ENCODE measurements at regions not wholly inside any gene's neighbourhood (a gene's known extent, or its start where the extent isn't known, plus 50 kb on each side); places are given as distances from the start of the nearest gene placed in this dataset.

DNA sequence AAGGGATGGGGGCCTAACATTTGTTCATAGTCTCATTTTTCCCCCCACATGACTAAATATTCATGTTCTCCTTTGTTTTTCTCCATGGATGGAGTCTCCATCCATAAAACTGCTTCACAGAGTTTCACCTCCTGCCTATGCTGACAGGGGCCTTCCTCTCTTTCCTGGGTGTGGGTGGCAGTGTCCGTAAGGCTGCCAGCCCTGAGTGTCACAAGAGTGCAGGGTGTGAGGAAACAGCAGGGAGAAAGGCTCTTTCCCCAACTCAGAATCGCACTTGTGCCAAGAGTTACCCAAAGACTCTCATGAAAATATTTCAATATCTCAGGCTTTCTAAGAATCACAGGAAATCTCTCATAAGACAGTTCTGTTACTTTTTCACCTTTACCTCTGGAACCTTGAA lies 346.2 kb upstream of the MMS22L start:
- H2BK5ac ChIP-seq (ENCODE audit: low read depth, low read length) = no peak overlapping the region
- H4K5ac ChIP-seq (ENCODE audit: insufficient read length, low read depth, low read length) = no peak overlapping the region
- no peak overlapping the region for H2AFZ ChIP-seq (ENCODE audit: low read length)
- H3K4me3 ChIP-seq (ENCODE audit: extremely low read depth in 1 of 4, insufficient read depth in 2 of 4, low read depth in 3 of 4, low read length in 4 of 4) = no peak overlapping the region
- no peaks in the 10 kb centered on the region for H3K23me2 ChIP-seq (ENCODE audit: low read depth, low read length)
- H2BK15ac ChIP-seq (ENCODE audit: low read length) = no peak overlapping the region
- 100% methylated on average over 2 of the region's 2 CpGs; no CpG with 5 or more reads in 1 of the 2 experiments for WGBS, 2 experiments (ENCODE audit: extremely low coverage in 1 of 2, insufficient coverage in 1 of 2, insufficient read length in 1 of 2, insufficient replicate concordance in 2 of 2, low coverage in 1 of 2, low lambda C conversion rate in 2 of 2, missing lambda C conversion rate in 1 of 2)
- no peak overlapping the region for H3K4ac ChIP-seq (replicated peaks; ENCODE audit: insufficient read length, low read depth, low read length)
- H2BK12ac ChIP-seq (ENCODE audit: low read depth, low read length) = no peak overlapping the region
- H4K91ac ChIP-seq (replicated peaks; ENCODE audit: insufficient read length, low read length) = no peak overlapping the region
- no peak overlapping the region for H4K8ac ChIP-seq (ENCODE audit: extremely low read depth, insufficient read depth, low read length)
- H2AK5ac ChIP-seq (ENCODE audit: low read depth, low read length) = no peak overlapping the region
- DNase-seq (ENCODE audit: low read depth in 1 of 2, low spot score in 2 of 2) (no peak), FAIRE-seq (no peak)
- H4K20me1 ChIP-seq (replicated peaks in 1 of 2; ENCODE audit: control insufficient read depth in 1 of 2, insufficient read depth in 2 of 2, low read length in 2 of 2) = no peaks in the 10 kb centered on the region
- no peaks in the 10 kb centered on the region for H3K4me1 ChIP-seq (replicated peaks in 1 of 4; ENCODE audit: control insufficient read depth in 3 of 4, insufficient read depth in 4 of 4, low read length in 3 of 4)
- H3K23ac ChIP-seq (ENCODE audit: insufficient read length) = no peak overlapping the region
- H3K4me2 ChIP-seq (ENCODE audit: insufficient read depth in 1 of 2, low read depth in 2 of 2, low read length in 2 of 2) = no peak overlapping the region
- no peaks in the 10 kb centered on the region for H3K27me3 ChIP-seq (replicated peaks in 1 of 4; ENCODE audit: control insufficient read depth in 3 of 4, extremely low read depth in 1 of 4, insufficient read depth in 3 of 4, low read length in 3 of 4)
- no peak overlapping the region for H2BK20ac ChIP-seq (ENCODE audit: low read length)
- no peaks in the 10 kb centered on the region for H3K9me3 ChIP-seq (ENCODE audit: insufficient read depth in 2 of 2, low read depth in 1 of 2, low read length in 1 of 2)
- no peak overlapping the region for H3K14ac ChIP-seq (ENCODE audit: insufficient read length)
- H3K36me3 ChIP-seq (ENCODE audit: control insufficient read depth in 2 of 4, insufficient read depth in 4 of 4, low read length in 3 of 4) = no peaks in the 10 kb centered on the region
- H3K56ac ChIP-seq (replicated peaks; ENCODE audit: insufficient read length, low read depth, low read length) = no peak overlapping the region
- CTCF ChIA-PET (ENCODE audit: partially characterized antibody) = no interaction called here
- no peak for TF ChIP-seq SRF (IDR thresholded peaks at IDR 0.05; ENCODE audit: low read depth, low read length)
- TF ChIP-seq ZNF274 (IDR thresholded peaks at IDR 0.05; ENCODE audit: borderline replicate concordance, extremely low read depth, low read length) = no peak
- no peak for TF ChIP-seq BCL11A (IDR thresholded peaks at IDR 0.05; ENCODE audit: low read depth in 2 of 2, low read length in 2 of 2)
- no peak for TF ChIP-seq PHF8 (conservative IDR thresholded peaks at IDR 0.05; ENCODE audit: low read depth, low read length)
- TF ChIP-seq POLR2AphosphoS5 (IDR thresholded peaks at IDR 0.05; ENCODE audit: low read depth, low read length) = no peak
- TF ChIP-seq NANOG (IDR thresholded peaks at IDR 0.05; ENCODE audit: insufficient read depth, low read depth, low read length, poor library complexity, severe bottlenecking) = no peak
- TF ChIP-seq CTBP2 (IDR thresholded peaks at IDR 0.05; ENCODE audit: borderline replicate concordance, insufficient read depth, insufficient read length, low read length) = no peak
- TF ChIP-seq CBX5 (IDR thresholded peaks at IDR 0.05; ENCODE audit: low read depth, low read length) = no peak
- TF ChIP-seq MAFK (IDR thresholded peaks at IDR 0.05; ENCODE audit: low read depth, low read length) = no peak
- TF ChIP-seq KDM1A (IDR thresholded peaks at IDR 0.05; ENCODE audit: borderline replicate concordance, low read length) = no peak
- TF ChIP-seq GABPA (IDR thresholded peaks at IDR 0.05; ENCODE audit: borderline replicate concordance, insufficient read depth, low read length) = no peak
- TF ChIP-seq BRCA1 (IDR thresholded peaks at IDR 0.05; ENCODE audit: low read depth, low read length) = no peak
- no peak for TF ChIP-seq SUZ12 (IDR thresholded peaks at IDR 0.05; ENCODE audit: low read length)
- TF ChIP-seq GTF2F1 (IDR thresholded peaks at IDR 0.05; ENCODE audit: borderline replicate concordance, low read depth, low read length) = no peak
- TF ChIP-seq SAP30 (IDR thresholded peaks at IDR 0.05; ENCODE audit: insufficient read depth, insufficient replicate concordance, low read length) = no peak
- TF ChIP-seq HDAC6 (IDR thresholded peaks at IDR 0.05; ENCODE audit: low read depth, low read length) = no peak
- POLR2A ChIA-PET (ENCODE audit: partially characterized antibody) = no interaction called here
- no peak overlapping the region for H2BK120ac ChIP-seq (replicated peaks; ENCODE audit: low read depth, low read length)
- H3K79me2 ChIP-seq (ENCODE audit: control insufficient read depth in 1 of 2, insufficient read depth in 2 of 2, low read length in 2 of 2) = no peaks in the 10 kb centered on the region
- H3K9ac ChIP-seq (replicated peaks in 1 of 4; ENCODE audit: extremely low read depth in 1 of 4, low read depth in 3 of 4, low read length in 3 of 4) = no peak overlapping the region
- H3K18ac ChIP-seq (ENCODE audit: extremely low read depth, low read length) = no peak overlapping the region
- H3K27ac ChIP-seq (ENCODE audit: low read depth, low read length) = no peak overlapping the region
- H3K79me1 ChIP-seq (ENCODE audit: low read depth, low read length) = no peaks in the 10 kb centered on the region
